ENCODE measurements at regions not wholly inside any gene's neighbourhood (a gene's known extent, or its start where the extent isn't known, plus 50 kb on each side); places are given as distances from the start of the nearest gene placed in this dataset.
A peak's percentile ranks its signal among the peaks of the same experiment; 100 is the strongest.
"Not testable (repeated sequence)": the region's sequence is repeated elsewhere in the genome, so short reads cannot be mapped to it uniquely, and the experiment has no call there.

- no peak for DNase-seq
Measured at GRCh38 chr7:115338016-115338415, 416.1 kb downstream of the MDFIC start.

GRCh38 chr7:115332691-115333090, 410.8 kb downstream of the MDFIC start:
- no peak for DNase-seq

- DNase-seq, result no peak
Measured at GRCh38 chr7:115329006-115329405, 407.1 kb downstream of the MDFIC start.

- no peak for DNase-seq
Measured at GRCh38 chr7:115328018-115328417, 406.1 kb downstream of the MDFIC start.

- DNase-seq, result no peak
Measured at GRCh38 chr7:115327326-115327725, 405.4 kb downstream of the MDFIC start.

GRCh38 chr7:115319541-115319940, 397.6 kb downstream of the MDFIC start:
- no peak for DNase-seq

- DNase-seq, result not testable (repeated sequence)
Measured at GRCh38 chr7:115310316-115310715, 388.4 kb downstream of the MDFIC start.

- no peak for DNase-seq
Measured at GRCh38 chr7:115306586-115306985, 384.7 kb downstream of the MDFIC start.

- no peak for DNase-seq
Measured at GRCh38 chr7:115300231-115300870, 378.5 kb downstream of the MDFIC start.

- no peak for DNase-seq
Measured at GRCh38 chr7:115299397-115300037, 377.6 kb downstream of the MDFIC start.

- DNase-seq, result no peak
Measured at GRCh38 chr7:115297656-115298055, 375.8 kb downstream of the MDFIC start.

GRCh38 chr7:115293628-115294240, 371.8 kb downstream of the MDFIC start:
- DNase-seq, result no peak

- no peak for DNase-seq
Measured at GRCh38 chr7:115292381-115292780, 370.5 kb downstream of the MDFIC start.

GRCh38 chr7:115289971-115290370, 368.1 kb downstream of the MDFIC start:
- DNase-seq, result no peak

GRCh38 chr7:115276791-115277190, 354.9 kb downstream of the MDFIC start:
- DNase-seq, result no peak

GRCh38 chr7:115273855-115274254, 352.0 kb downstream of the MDFIC start:
- not testable (repeated sequence) for DNase-seq

GRCh38 chr7:115273139-115273772, 351.4 kb downstream of the MDFIC start:
- DNase-seq, result no peak

GRCh38 chr7:115271332-115272235, 349.7 kb downstream of the MDFIC start:
- DNase-seq, result no peak

GRCh38 chr7:115269486-115269885, 347.6 kb downstream of the MDFIC start:
- no peak for DNase-seq

GRCh38 chr7:115267503-115267902, 345.6 kb downstream of the MDFIC start:
- peak; percentile 16 for DNase-seq

GRCh38 chr7:115260381-115260780, 338.5 kb downstream of the MDFIC start:
- DNase-seq, result no peak

GRCh38 chr7:115252461-115252860, 330.6 kb downstream of the MDFIC start:
- no peak for DNase-seq

GRCh38 chr7:115249080-115249479, 327.2 kb downstream of the MDFIC start:
- no peak for DNase-seq

All from activated CD4-positive, alpha-beta T cell treated with anti-CD3 and anti-CD28 coated beads, Interleukin-2, amount 50 U/mL, for 16 hours (primary cell).